ENCODE measurements at regions not wholly inside any gene's neighbourhood (a gene's known extent, or its start where the extent isn't known, plus 50 kb on each side); places are given as distances from the start of the nearest gene placed in this dataset.

- Histone ChIP-seq H3K4me2 (ENCODE audit: low read length) (no peak overlapping the region), H3K27me3 (ENCODE audit: insufficient read depth, low read length) (no peaks in the 10 kb centered on the region), H3K9ac (ENCODE audit: low read length) (no peak overlapping the region), H3K79me2 (ENCODE audit: insufficient read depth, low read length) (no peaks in the 10 kb centered on the region), H3K4me3 (replicated peaks in 1 of 2; ENCODE audit: low read depth in 1 of 2, low read length in 2 of 2) (no peak overlapping the region), H3K27ac (ENCODE audit: low read depth, low read length) (no peak overlapping the region), H3K9me2 (ENCODE audit: insufficient read depth) (no peaks in the 10 kb centered on the region), H4K20me1 (ENCODE audit: insufficient read depth) (no peaks in the 10 kb centered on the region), H3K9me3 (ENCODE audit: control insufficient read depth in 1 of 2, insufficient read depth in 1 of 2, low read depth in 1 of 2, low read length in 2 of 2) (peaks cover 0 to 15% of the 10 kb centered on the region in 2 experiments; a peak in 2 of 4 replicates), H3K36me3 (ENCODE audit: control insufficient read depth in 1 of 2, insufficient read depth in 2 of 2, low read length in 2 of 2) (no peaks in the 10 kb centered on the region), H3K4me1 (ENCODE audit: control insufficient read depth in 1 of 2, insufficient read depth in 2 of 2, low read length in 2 of 2) (no peaks in the 10 kb centered on the region), H2AFZ (ENCODE audit: low read depth, low read length, poor library complexity, severe bottlenecking) (no peak overlapping the region)
- intact Hi-C loops (cut with micrococcal nuclease): no loop called here
- ATAC-seq (no peak), DNase-seq (ENCODE audit: low read depth, low spot score) (no peak)
- TF ChIP-seq ZNF274 (IDR thresholded peaks at IDR 0.05; ENCODE audit: low read depth, low read length) (no peak), EZH2phosphoT487 (IDR thresholded peaks at IDR 0.05; ENCODE audit: borderline replicate concordance) (no peak), CTCF (IDR thresholded peaks at IDR 0.05 in 2 of 3, conservative IDR thresholded peaks at IDR 0.05 in 1 of 3; ENCODE audit: borderline replicate concordance in 1 of 3, insufficient read depth in 1 of 3, low read depth in 2 of 3, low read length in 2 of 3) (no peak), SRF (IDR thresholded peaks at IDR 0.05; ENCODE audit: low read depth) (no peak), CEBPB (IDR thresholded peaks at IDR 0.05; ENCODE audit: low read depth) (no peak), JUND (IDR thresholded peaks at IDR 0.05) (no peak), ZFX (IDR thresholded peaks at IDR 0.05) (no peak), ELF1 (IDR thresholded peaks at IDR 0.05; ENCODE audit: borderline replicate concordance, low read depth) (no peak)
- TF ChIP-seq, protein P1, sequence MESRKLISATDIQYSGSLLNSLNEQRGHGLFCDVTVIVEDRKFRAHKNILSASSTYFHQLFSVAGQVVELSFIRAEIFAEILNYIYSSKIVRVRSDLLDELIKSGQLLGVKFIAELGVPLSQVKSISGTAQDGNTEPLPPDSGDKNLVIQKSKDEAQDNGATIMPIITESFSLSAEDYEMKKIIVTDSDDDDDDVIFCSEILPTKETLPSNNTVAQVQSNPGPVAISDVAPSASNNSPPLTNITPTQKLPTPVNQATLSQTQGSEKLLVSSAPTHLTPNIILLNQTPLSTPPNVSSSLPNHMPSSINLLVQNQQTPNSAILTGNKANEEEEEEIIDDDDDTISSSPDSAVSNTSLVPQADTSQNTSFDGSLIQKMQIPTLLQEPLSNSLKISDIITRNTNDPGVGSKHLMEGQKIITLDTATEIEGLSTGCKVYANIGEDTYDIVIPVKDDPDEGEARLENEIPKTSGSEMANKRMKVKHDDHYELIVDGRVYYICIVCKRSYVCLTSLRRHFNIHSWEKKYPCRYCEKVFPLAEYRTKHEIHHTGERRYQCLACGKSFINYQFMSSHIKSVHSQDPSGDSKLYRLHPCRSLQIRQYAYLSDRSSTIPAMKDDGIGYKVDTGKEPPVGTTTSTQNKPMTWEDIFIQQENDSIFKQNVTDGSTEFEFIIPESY (IDR thresholded peaks at IDR 0.05; ENCODE audit: extremely low read depth, insufficient replicate concordance, low read length): no peak
- ChIA-PET POLR2A (no interaction called here), RAD21 (ENCODE audit: low non-redundant PET in 1 of 2, low total read pairs in 2 of 2, uncharacterized antibody in 2 of 2, unreplicated experiment in 2 of 2) (no interaction called here), CTCF (no interaction called here)
- no TSS peak for BruUV-seq (replicated peaks)
Observed at GRCh38 chr10:83193026-83193425, 946.3 kb upstream of the GHITM start.

All from HCT116 (cell line).